Embryonic facial prominence (tissue), 1 donor: ENCODE measurements at regions not wholly inside any gene's neighbourhood (a gene's known extent, or its start where the extent isn't known, plus 50 kb on each side); places are given as distances from the start of the nearest gene placed in this dataset.
"Not testable (repeated sequence)": the region's sequence is repeated elsewhere in the genome, so short reads cannot be mapped to it uniquely, and the experiment has no call there.

Experiments
- DNase-seq: peaks from one replicate; pipeline ENCODE4 v3.0.0-alpha.2; 2016; ENCODE audit errors: extremely low spot score

- not testable (repeated sequence) for DNase-seq
Observed at GRCh38 chr2:51894584-51894983, 862.7 kb upstream of the NRXN1 start.

GRCh38 chr2:51888120-51888519 lies 856.2 kb upstream of the NRXN1 start:
- no peak for DNase-seq

GRCh38 chr2:51881673-51882072 lies 849.7 kb upstream of the NRXN1 start:
- no peak for DNase-seq

GRCh38 chr2:51880153-51880552 lies 848.2 kb upstream of the NRXN1 start:
- no peak for DNase-seq

- no peak for DNase-seq
Observed at GRCh38 chr2:51866361-51866760, 834.4 kb upstream of the NRXN1 start.

- no peak for DNase-seq
Observed at GRCh38 chr2:51859260-51859659, 827.3 kb upstream of the NRXN1 start.

- DNase-seq = no peak
Observed at GRCh38 chr2:51855683-51856082, 823.8 kb upstream of the NRXN1 start.

GRCh38 chr2:51846796-51847195 lies 814.9 kb upstream of the NRXN1 start:
- DNase-seq = no peak

GRCh38 chr2:51846018-51846417 lies 814.1 kb upstream of the NRXN1 start:
- DNase-seq = no peak

GRCh38 chr2:51844596-51844995 lies 812.7 kb upstream of the NRXN1 start:
- DNase-seq = no peak

GRCh38 chr2:51829477-51829876 lies 797.5 kb upstream of the NRXN1 start:
- DNase-seq = no peak

GRCh38 chr2:51825823-51826222 lies 793.9 kb upstream of the NRXN1 start:
- DNase-seq = no peak

GRCh38 chr2:51813247-51813646 lies 781.3 kb upstream of the NRXN1 start:
- no peak for DNase-seq

GRCh38 chr2:51812138-51812866 lies 780.4 kb upstream of the NRXN1 start:
- DNase-seq = no peak

- no peak for DNase-seq
Observed at GRCh38 chr2:51810197-51810596, 778.3 kb upstream of the NRXN1 start.

GRCh38 chr2:51807229-51807628 lies 775.3 kb upstream of the NRXN1 start:
- DNase-seq = no peak

- no peak for DNase-seq
Observed at GRCh38 chr2:51795248-51795888, 763.4 kb upstream of the NRXN1 start.

GRCh38 chr2:51791496-51791895 lies 759.6 kb upstream of the NRXN1 start:
- no peak for DNase-seq

- DNase-seq = no peak
Observed at GRCh38 chr2:51790854-51791253, 758.9 kb upstream of the NRXN1 start.

GRCh38 chr2:51789918-51790317 lies 758.0 kb upstream of the NRXN1 start:
- no peak for DNase-seq

- no peak for DNase-seq
Observed at GRCh38 chr2:51782921-51783765, 751.2 kb upstream of the NRXN1 start.

GRCh38 chr2:51781691-51782090 lies 749.8 kb upstream of the NRXN1 start:
- no peak for DNase-seq

GRCh38 chr2:51780353-51780752 lies 748.4 kb upstream of the NRXN1 start:
- DNase-seq = no peak
